ENCODE measurements at regions not wholly inside any gene's neighbourhood (a gene's known extent, or its start where the extent isn't known, plus 50 kb on each side); places are given as distances from the start of the nearest gene placed in this dataset.

GRCh38 chr4:127558088-127558487 lies 74.7 kb upstream of the INTU start:
- no peak for TF ChIP-seq CTCF (IDR thresholded peaks at IDR 0.05; ENCODE audit: insufficient read depth, low read length)
- no peak for TF ChIP-seq GABPA (IDR thresholded peaks at IDR 0.05; ENCODE audit: low read depth)
- no peak for TF ChIP-seq SPI1 (IDR thresholded peaks at IDR 0.05; ENCODE audit: borderline replicate concordance, low read depth)
- TF ChIP-seq REST (IDR thresholded peaks at IDR 0.05; ENCODE audit: insufficient replicate concordance, low read depth), result no peak
- TF ChIP-seq POLR2AphosphoS5 (IDR thresholded peaks at IDR 0.05; ENCODE audit: low read depth), result no peak

Measured in HL-60 (cell line).